ENCODE measurements at regions not wholly inside any gene's neighbourhood (a gene's known extent, or its start where the extent isn't known, plus 50 kb on each side); places are given as distances from the start of the nearest gene placed in this dataset.

DNA sequence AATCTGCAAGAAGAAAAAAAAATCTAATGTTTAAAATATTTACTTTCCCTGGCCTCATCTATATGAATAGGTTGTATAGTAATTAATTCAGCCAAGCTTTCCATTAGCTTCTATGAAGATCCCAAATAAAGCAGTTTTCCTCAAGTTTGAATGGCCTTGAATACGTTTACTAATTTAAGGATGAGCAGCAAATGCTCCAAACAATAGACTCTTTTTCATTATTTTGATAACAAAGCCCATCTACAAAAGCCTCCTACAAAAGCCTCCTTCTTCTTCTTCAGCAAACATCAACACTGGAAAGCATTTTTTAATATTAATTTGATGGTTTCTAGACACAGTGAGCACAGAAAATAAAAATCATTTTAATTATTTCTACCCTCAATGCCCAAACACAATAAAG, 1130.3 kb upstream of the CNTN5 start:
- TF ChIP-seq CTCF (IDR thresholded peaks at IDR 0.05) = no peak
- Histone ChIP-seq H3K27me3 (no peaks in the 10 kb centered on the region), H3K4me3 (no peak overlapping the region), H3K9me3 (no peaks in the 10 kb centered on the region), H3K4me1 (no peaks in the 10 kb centered on the region), H3K36me3 (no peaks in the 10 kb centered on the region), H3K27ac (no peak overlapping the region)
- DNase-seq (ENCODE audit: low spot score in 2 of 2) = no peak
- intact Hi-C loops (cut with DNase I) = no loop called here

GRCh38 chr11:97893612-97894011, 1127.1 kb upstream of the CNTN5 start:
- Histone ChIP-seq H3K4me1 (no peaks in the 10 kb centered on the region), H3K27ac (no peak overlapping the region), H3K9me3 (no peaks in the 10 kb centered on the region), H3K27me3 (no peaks in the 10 kb centered on the region), H3K4me3 (no peak overlapping the region), H3K36me3 (no peaks in the 10 kb centered on the region)
- no peak for TF ChIP-seq CTCF (IDR thresholded peaks at IDR 0.05)
- intact Hi-C loops (cut with DNase I) = no loop called here
- DNase-seq (ENCODE audit: low spot score in 2 of 2) = no peak

DNA sequence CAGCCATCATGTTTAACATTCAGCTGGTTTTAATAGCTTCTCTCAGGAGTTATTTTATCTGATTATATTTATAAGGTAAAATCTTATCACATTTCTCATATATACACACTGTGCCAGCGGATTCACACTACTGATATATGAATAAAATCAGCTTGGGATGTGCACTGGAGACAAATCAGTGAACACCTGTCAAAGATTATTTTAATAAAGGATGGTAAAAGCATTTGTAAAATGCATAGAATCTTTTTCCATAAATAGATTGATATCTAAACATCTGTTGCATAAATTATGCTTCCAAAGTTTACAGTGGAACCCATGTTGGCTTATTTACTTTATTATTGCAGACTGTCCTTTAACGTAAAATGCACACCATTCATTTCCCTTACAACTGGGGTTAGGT, 1125.8 kb upstream of the CNTN5 start:
- intact Hi-C loops (cut with DNase I) = no loop called here
- Histone ChIP-seq H3K4me3 (no peak overlapping the region), H3K9me3 (no peaks in the 10 kb centered on the region), H3K4me1 (no peaks in the 10 kb centered on the region), H3K27ac (no peak overlapping the region), H3K27me3 (no peaks in the 10 kb centered on the region), H3K36me3 (no peaks in the 10 kb centered on the region)
- DNase-seq (ENCODE audit: low spot score in 2 of 2) = no peak
- no peak for TF ChIP-seq CTCF (IDR thresholded peaks at IDR 0.05)

DNA sequence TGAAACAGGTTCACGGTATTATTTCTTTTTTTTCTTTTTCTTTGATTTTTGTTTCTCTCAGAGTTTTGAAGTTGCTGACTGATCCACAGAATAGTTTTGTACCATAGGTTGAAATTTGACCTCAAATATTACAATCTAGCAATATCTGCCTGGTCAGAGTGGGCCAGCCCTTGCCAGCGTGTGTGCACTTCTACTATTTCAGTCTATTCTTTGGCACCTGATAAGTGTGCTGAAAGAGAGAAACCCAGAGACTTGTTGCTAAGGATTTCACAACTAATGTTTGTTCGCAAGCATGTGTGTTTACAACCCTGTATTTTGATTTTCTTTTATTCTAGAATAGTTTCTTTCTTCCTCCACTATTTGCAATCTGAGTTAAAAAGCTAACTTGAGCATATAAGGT, 1125.2 kb upstream of the CNTN5 start:
- H3K27me3 ChIP-seq = no peaks in the 10 kb centered on the region
- no peaks in the 10 kb centered on the region for H3K4me1 ChIP-seq
- intact Hi-C loops (cut with DNase I) = no loop called here
- DNase-seq (ENCODE audit: low spot score in 2 of 2) = no peak
- no peak for TF ChIP-seq CTCF (IDR thresholded peaks at IDR 0.05)
- no peaks in the 10 kb centered on the region for H3K36me3 ChIP-seq
- H3K4me3 ChIP-seq = no peak overlapping the region
- H3K27ac ChIP-seq = no peak overlapping the region
- H3K9me3 ChIP-seq = no peaks in the 10 kb centered on the region

DNA sequence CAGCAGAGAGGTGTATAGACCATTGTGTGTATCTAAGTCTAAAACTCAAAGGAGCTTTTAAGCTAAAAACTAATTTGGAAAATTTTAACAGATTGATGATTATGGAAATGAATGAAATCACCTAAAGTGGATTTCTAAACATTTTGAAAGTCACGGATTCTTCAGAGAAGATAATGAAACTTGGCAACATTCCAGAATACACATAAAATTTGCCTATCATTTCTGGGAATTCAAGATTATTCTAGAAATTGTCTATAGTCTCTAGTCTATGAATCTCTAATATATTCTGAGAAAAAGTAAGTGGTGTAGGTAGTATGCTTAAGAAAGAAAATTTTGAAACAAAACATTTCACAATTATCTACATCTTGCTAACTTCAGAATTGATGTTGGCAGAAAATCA, 1117.9 kb upstream of the CNTN5 start:
- Histone ChIP-seq H3K9me3 (no peaks in the 10 kb centered on the region), H3K4me1 (no peaks in the 10 kb centered on the region), H3K4me3 (no peak overlapping the region), H3K27ac (no peak overlapping the region), H3K36me3 (no peaks in the 10 kb centered on the region), H3K27me3 (no peaks in the 10 kb centered on the region)
- TF ChIP-seq CTCF (IDR thresholded peaks at IDR 0.05) = no peak
- DNase-seq (ENCODE audit: low spot score in 2 of 2) = no peak
- intact Hi-C loops (cut with DNase I) = no loop called here

GRCh38 chr11:97905101-97905500, 1115.6 kb upstream of the CNTN5 start:
- Histone ChIP-seq H3K27me3 (no peaks in the 10 kb centered on the region), H3K4me3 (no peak overlapping the region), H3K27ac (no peak overlapping the region), H3K9me3 (no peaks in the 10 kb centered on the region), H3K4me1 (no peaks in the 10 kb centered on the region), H3K36me3 (no peaks in the 10 kb centered on the region)
- no peak for TF ChIP-seq CTCF (IDR thresholded peaks at IDR 0.05)
- intact Hi-C loops (cut with DNase I) = no loop called here
- no peak for DNase-seq (ENCODE audit: low spot score in 2 of 2)

All from ascending aorta (tissue), 2 donors.